CD4-positive, alpha-beta T cell (primary cell): ENCODE measurements at regions not wholly inside any gene's neighbourhood (a gene's known extent, or its start where the extent isn't known, plus 50 kb on each side); places are given as distances from the start of the nearest gene placed in this dataset.

Experiments used
- ATAC-seq: fragments of 200-7000 bp; cut with Tn5 transposase; one replicate; pipeline ENCODE4 v1.10.0; 2022; ENCODE audit warnings: mild to moderate bottlenecking; ENCODE audit not compliant: poor library complexity
- CTCF ChIA-PET: fragments of 350-600 bp; sonication (Branson Sonifier 250); formaldehyde crosslinking; loops from one replicate; lab custom pipeline; 2021; ENCODE audit warnings: antibody characterized with exemption, inconsistent platforms; lab: Charles Lee
- POLR2A ChIA-PET: fragments of 350-600 bp; sonication (Branson Sonifier 250); formaldehyde crosslinking; loops from one replicate; lab custom pipeline; 2021; ENCODE audit warnings: antibody characterized with exemption, inconsistent platforms; lab: Charles Lee
- DNase-seq, 14 experiments: peaks; one replicate each; pipeline ENCODE4 v3.0.0-alpha.2; 2013 to 2020; ENCODE audit warnings: mixed read lengths in 2 of 14
- H3K27ac ChIP-seq, 2 donors: one replicate each; pipeline versions ENCODE4 v1.5.1 to v1.7.0; 2013; ENCODE audit warnings: low read length in 2 of 2, low read depth in 1 of 2, mild to moderate bottlenecking in 1 of 2
- H3K27me3 ChIP-seq, 2 experiments: 1 replicate in 1 of 2; 2 replicates in 1 of 2; pipeline versions ENCODE4 v1.6.1 to v1.7.0; 2013; ENCODE audit warnings: low read length in 2 of 2, control low read depth in 1 of 2, mild to moderate bottlenecking in 1 of 2, moderate library complexity in 1 of 2; ENCODE audit not compliant: insufficient read depth in 2 of 2, control insufficient read depth in 1 of 2
- H3K36me3 ChIP-seq: one replicate; pipeline ENCODE4 v1.6.1; 2013; ENCODE audit warnings: low read length, control low read depth; ENCODE audit not compliant: insufficient read depth
- H3K4me1 ChIP-seq: one replicate; pipeline ENCODE4 v1.6.1; 2013; ENCODE audit warnings: low read length, control low read depth; ENCODE audit not compliant: insufficient read depth
- H3K4me3 ChIP-seq: one replicate; pipeline ENCODE4 v1.5.1; 2013; ENCODE audit warnings: mild to moderate bottlenecking, low read length, moderate library complexity
- H3K9me3 ChIP-seq, 2 experiments: 1 replicate in 1 of 2; 2 replicates in 1 of 2; pipeline versions ENCODE4 v1.6.1 to v1.7.0; 2013; ENCODE audit warnings: low read length in 2 of 2, mild to moderate bottlenecking in 2 of 2, control low read depth in 1 of 2, moderate library complexity in 1 of 2; ENCODE audit not compliant: control insufficient read depth in 1 of 2, insufficient read depth in 1 of 2
- H3K27ac Mint-ChIP-seq: one replicate; pipeline ENCODE4 v1.8.0; 2020; ENCODE audit warnings: mixed read lengths
- H3K27me3 Mint-ChIP-seq: one replicate; pipeline ENCODE4 v1.8.0; 2021; ENCODE audit warnings: mixed read lengths
- H3K36me3 Mint-ChIP-seq: one replicate; pipeline ENCODE4 v1.8.0; 2021; ENCODE audit warnings: low read depth, mixed read lengths
- H3K4me1 Mint-ChIP-seq: one replicate; pipeline ENCODE4 v1.8.0; 2021; ENCODE audit warnings: low read depth, mixed read lengths
- H3K4me3 Mint-ChIP-seq: one replicate; pipeline ENCODE4 v1.8.0; 2020; ENCODE audit warnings: mild to moderate bottlenecking, mixed read lengths
- H3K9me3 Mint-ChIP-seq: one replicate; pipeline ENCODE4 v1.8.0; 2020; ENCODE audit warnings: mixed read lengths
- intact Hi-C, 2 experiments: fragments of 100-400 bp; cut with DNase I in 1 of 2; cut with micrococcal nuclease in 1 of 2; formaldehyde crosslinking; loops; one replicate each; pipeline versions ENCODE4 v1.15.1 to v1.9.0; 2023 to 2025; cut with DNase I, micrococcal nuclease
- TF ChIP-seq, protein P1 (sequence below): fragments of 200-600 bp; IDR thresholded peaks from one replicate; pipeline ENCODE4 v1.8.0; 2022; ENCODE audit warnings: antibody characterized with exemption, mild to moderate bottlenecking

DNA sequence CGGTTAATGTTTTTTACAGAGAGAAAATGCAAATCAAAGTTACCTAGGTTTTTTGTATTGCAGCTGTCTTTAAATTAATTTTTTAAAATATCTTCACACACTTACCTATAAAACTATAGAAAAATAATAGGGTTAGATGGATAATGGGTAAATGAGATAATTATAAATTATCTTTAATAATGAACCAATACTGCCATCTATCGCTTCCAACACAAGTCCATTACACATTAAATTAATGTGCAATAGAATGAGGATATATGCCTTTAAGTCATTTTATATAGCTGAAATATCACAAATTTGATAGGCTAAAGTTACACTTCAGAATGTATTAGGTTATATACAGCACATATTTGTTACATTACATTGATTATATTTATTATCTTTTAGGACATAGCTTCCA, 2212.8 kb downstream of the MRPL39 start:
- no peak for DNase-seq
- H3K4me3 Mint-ChIP-seq: no peak overlapping the region
- Histone ChIP-seq H3K36me3 (no peaks in the 10 kb centered on the region), H3K27ac (no peak overlapping the region), H3K27me3 (no peaks in the 10 kb centered on the region), H3K9me3 (peaks cover 0 to 3% of the 10 kb centered on the region in 2 experiments), H3K4me1 (no peaks in the 10 kb centered on the region), H3K4me3 (no peak overlapping the region)
- no peak overlapping the region for H3K27ac Mint-ChIP-seq
- TF ChIP-seq, protein P1, sequence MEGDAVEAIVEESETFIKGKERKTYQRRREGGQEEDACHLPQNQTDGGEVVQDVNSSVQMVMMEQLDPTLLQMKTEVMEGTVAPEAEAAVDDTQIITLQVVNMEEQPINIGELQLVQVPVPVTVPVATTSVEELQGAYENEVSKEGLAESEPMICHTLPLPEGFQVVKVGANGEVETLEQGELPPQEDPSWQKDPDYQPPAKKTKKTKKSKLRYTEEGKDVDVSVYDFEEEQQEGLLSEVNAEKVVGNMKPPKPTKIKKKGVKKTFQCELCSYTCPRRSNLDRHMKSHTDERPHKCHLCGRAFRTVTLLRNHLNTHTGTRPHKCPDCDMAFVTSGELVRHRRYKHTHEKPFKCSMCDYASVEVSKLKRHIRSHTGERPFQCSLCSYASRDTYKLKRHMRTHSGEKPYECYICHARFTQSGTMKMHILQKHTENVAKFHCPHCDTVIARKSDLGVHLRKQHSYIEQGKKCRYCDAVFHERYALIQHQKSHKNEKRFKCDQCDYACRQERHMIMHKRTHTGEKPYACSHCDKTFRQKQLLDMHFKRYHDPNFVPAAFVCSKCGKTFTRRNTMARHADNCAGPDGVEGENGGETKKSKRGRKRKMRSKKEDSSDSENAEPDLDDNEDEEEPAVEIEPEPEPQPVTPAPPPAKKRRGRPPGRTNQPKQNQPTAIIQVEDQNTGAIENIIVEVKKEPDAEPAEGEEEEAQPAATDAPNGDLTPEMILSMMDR: no peak
- intact Hi-C loops: no loop called here
- H3K9me3 Mint-ChIP-seq: no peaks in the 10 kb centered on the region
- ChIA-PET POLR2A (no interaction called here), CTCF (no interaction called here)
- H3K4me1 Mint-ChIP-seq: no peaks in the 10 kb centered on the region
- H3K27me3 Mint-ChIP-seq: no peaks in the 10 kb centered on the region
- no peaks in the 10 kb centered on the region for H3K36me3 Mint-ChIP-seq
- no peak for ATAC-seq

DNA sequence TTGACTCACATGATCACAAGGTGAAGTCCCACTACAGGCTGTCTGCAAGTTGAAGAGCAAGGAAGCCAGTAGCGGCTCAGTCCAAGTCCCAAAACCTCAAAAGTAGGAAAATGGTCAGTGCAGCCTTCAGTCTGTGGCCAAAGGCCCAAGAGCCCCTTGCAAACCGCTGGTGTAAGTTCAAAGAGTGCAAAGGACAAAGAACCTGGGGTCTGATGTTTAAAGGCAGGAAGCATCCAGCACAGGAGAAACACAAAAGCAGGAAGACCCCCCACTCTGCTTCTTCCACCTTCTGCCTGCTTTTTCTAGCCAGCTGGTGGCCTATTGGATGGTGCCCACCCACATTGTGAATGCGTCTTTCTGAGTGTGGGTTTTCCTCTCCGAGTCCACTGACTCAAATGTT, 2222.6 kb downstream of the MRPL39 start:
- Mint-ChIP-seq H3K9me3 (no peaks in the 10 kb centered on the region), H3K36me3 (no peaks in the 10 kb centered on the region), H3K27ac (no peak overlapping the region), H3K27me3 (no peaks in the 10 kb centered on the region), H3K4me3 (no peak overlapping the region), H3K4me1 (no peaks in the 10 kb centered on the region)
- Histone ChIP-seq H3K27ac (no peak overlapping the region), H3K27me3 (no peaks in the 10 kb centered on the region), H3K4me1 (no peaks in the 10 kb centered on the region), H3K4me3 (no peak overlapping the region), H3K9me3 (peaks cover 0 to 5% of the 10 kb centered on the region in 2 experiments), H3K36me3 (no peaks in the 10 kb centered on the region)
- TF ChIP-seq, protein P1: no peak
- ChIA-PET POLR2A (no interaction called here), CTCF (no interaction called here)
- DNase-seq (no peak), ATAC-seq (no peak)
- intact Hi-C loops: no loop called here

DNA sequence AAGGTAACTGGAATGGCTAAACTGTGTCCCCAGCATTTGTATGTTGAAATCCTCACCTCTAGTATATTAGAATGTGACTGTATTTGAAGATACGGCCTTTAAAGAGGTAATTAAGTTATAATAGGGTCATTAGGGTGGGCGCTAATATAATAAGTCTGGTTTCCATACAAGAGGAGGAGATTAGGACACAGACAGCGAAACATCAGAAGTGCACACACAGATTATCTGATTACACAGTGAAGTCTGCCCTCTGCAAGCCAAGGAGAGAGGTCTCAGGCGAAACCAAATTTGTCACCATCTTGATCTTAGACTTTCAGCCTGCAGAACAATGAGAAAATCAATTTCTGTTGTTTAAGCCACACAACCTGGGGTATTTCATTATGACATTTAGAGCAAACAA, 2233.1 kb downstream of the MRPL39 start:
- intact Hi-C loops: no loop called here
- DNase-seq: no peak
- Mint-ChIP-seq H3K4me1 (no peaks in the 10 kb centered on the region), H3K27ac (no peak overlapping the region), H3K4me3 (no peak overlapping the region), H3K36me3 (no peaks in the 10 kb centered on the region), H3K27me3 (no peaks in the 10 kb centered on the region), H3K9me3 (peaks cover 13% of the 10 kb centered on the region)
- TF ChIP-seq, protein P1: no peak
- H3K4me1 ChIP-seq: no peaks in the 10 kb centered on the region
- CTCF ChIA-PET: no interaction called here
- no peak for ATAC-seq
- H3K4me3 ChIP-seq: no peak overlapping the region
- H3K27ac ChIP-seq: no peak overlapping the region
- H3K9me3 ChIP-seq: peaks cover 0 to 5% of the 10 kb centered on the region in 2 experiments
- no peaks in the 10 kb centered on the region for H3K36me3 ChIP-seq
- POLR2A ChIA-PET: no interaction called here
- H3K27me3 ChIP-seq: no peaks in the 10 kb centered on the region
